Upper lobe of left lung (tissue), 6 donors: ENCODE measurements at regions not wholly inside any gene's neighbourhood (a gene's known extent, or its start where the extent isn't known, plus 50 kb on each side); places are given as distances from the start of the nearest gene placed in this dataset.

ENCODE experiments used
- ATAC-seq, 2 donors: fragments of 200-7000 bp; cut with Tn5 transposase; one replicate each; pipeline ENCODE4 v1.9.1; 2022; ENCODE audit warnings: mild to moderate bottlenecking in 2 of 2, moderate library complexity in 2 of 2; ENCODE audit not compliant: low FRiP score in 2 of 2
- DNase-seq, 2 donors: peaks; one replicate each; pipeline ENCODE4 v3.0.0-alpha.2; 2019 to 2020
- H3K27ac ChIP-seq, 4 donors: fragments of 200-600 bp; sonication (generic); one replicate each; pipeline ENCODE4 v1.5.1; 2016 to 2019
- H3K27me3 ChIP-seq, 4 donors: fragments of 200-600 bp; sonication (generic); one replicate each; pipeline ENCODE4 v1.5.1; 2017 to 2019
- H3K36me3 ChIP-seq, 4 donors: fragments of 200-600 bp; sonication (generic); one replicate each; pipeline ENCODE4 v1.5.1; 2016 to 2019
- H3K4me1 ChIP-seq, 4 donors: fragments of 200-600 bp; sonication (generic); one replicate each; pipeline ENCODE4 v1.5.1; 2018 to 2019
- H3K4me3 ChIP-seq, 4 donors: fragments of 200-600 bp; sonication (generic); one replicate each; pipeline ENCODE4 v1.5.1; 2017 to 2019; ENCODE audit warnings: mild to moderate bottlenecking in 2 of 4, moderate library complexity in 1 of 4
- H3K9me3 ChIP-seq, 4 donors: fragments of 200-600 bp; sonication (generic); one replicate each; pipeline ENCODE4 v1.5.1; 2018 to 2019
- EP300 ChIP-seq, 4 donors: sonication (generic); formaldehyde crosslinking; IDR thresholded peaks; one replicate each; pipeline ENCODE4 v1.5.1; 2017; ENCODE audit warnings: antibody characterized with exemption in 4 of 4, control low read depth in 2 of 4
- POLR2A ChIP-seq, 4 donors: fragments of 450-650 bp; IDR thresholded peaks; one replicate each; pipeline ENCODE4 v1.5.1; 2016 to 2017; ENCODE audit warnings: antibody characterized with exemption in 4 of 4, mild to moderate bottlenecking in 2 of 4
- POLR2AphosphoS5 ChIP-seq, 2 donors: sonication (generic); formaldehyde crosslinking; IDR thresholded peaks; one replicate each; pipeline ENCODE4 v1.5.1; 2017; ENCODE audit warnings: antibody characterized with exemption in 2 of 2
- WGBS, 2 donors: methylation state at CpG; one replicate each; pipeline ENCODE4 v1.1.5; 2017 to 2018; 5-methylcytosine and 5-hydroxymethylcytosine counted together
- TF ChIP-seq, protein P1 (sequence below), 6 experiments: fragments of 450-650 bp in 4 of 6; fragments of 200-600 bp in 2 of 6; sonication (generic) in 2 of 6; IDR thresholded peaks; one replicate each; pipeline ENCODE4 v1.5.1; 2016 to 2019; ENCODE audit warnings: antibody characterized with exemption in 6 of 6
- donor health status: DM: no; HTN: no; CAD: no; lungs with moderate emphysema.
- donor health status: DM: no; HTN: yes; CAD: no; lungs with severe emphysema.

DNA sequence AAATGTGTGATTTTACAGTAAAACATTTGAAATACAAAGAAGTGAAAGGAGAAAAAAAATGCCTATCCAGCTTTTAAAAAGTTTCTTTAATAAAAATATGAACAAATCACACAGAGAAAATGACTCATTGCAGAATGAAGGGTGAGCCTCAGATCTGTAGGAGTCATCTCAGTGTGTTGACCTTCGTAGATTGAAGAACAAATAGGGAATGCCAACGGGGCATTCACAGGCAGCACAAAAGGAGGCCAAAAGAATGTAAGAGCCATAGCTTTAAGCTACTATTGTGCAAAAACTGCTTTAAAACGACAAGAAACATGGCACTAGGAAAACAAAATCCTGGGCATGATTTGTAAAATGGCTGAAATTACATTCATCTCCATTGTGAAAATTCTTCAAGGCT is 782.7 kb upstream of the CELF2 start:
- Histone ChIP-seq H3K27ac (no peak overlapping the region), H3K4me1 (no peaks in the 10 kb centered on the region), H3K9me3 (no peaks in the 10 kb centered on the region), H3K36me3 (no peaks in the 10 kb centered on the region), H3K4me3 (no peak overlapping the region), H3K27me3 (no peaks in the 10 kb centered on the region)
- 62 to 63% methylated on average over 3 of the region's 3 CpGs for WGBS, 2 donors
- ATAC-seq (no peak), DNase-seq (no peak)
- TF ChIP-seq, protein P1, sequence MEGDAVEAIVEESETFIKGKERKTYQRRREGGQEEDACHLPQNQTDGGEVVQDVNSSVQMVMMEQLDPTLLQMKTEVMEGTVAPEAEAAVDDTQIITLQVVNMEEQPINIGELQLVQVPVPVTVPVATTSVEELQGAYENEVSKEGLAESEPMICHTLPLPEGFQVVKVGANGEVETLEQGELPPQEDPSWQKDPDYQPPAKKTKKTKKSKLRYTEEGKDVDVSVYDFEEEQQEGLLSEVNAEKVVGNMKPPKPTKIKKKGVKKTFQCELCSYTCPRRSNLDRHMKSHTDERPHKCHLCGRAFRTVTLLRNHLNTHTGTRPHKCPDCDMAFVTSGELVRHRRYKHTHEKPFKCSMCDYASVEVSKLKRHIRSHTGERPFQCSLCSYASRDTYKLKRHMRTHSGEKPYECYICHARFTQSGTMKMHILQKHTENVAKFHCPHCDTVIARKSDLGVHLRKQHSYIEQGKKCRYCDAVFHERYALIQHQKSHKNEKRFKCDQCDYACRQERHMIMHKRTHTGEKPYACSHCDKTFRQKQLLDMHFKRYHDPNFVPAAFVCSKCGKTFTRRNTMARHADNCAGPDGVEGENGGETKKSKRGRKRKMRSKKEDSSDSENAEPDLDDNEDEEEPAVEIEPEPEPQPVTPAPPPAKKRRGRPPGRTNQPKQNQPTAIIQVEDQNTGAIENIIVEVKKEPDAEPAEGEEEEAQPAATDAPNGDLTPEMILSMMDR (IDR thresholded peaks at IDR 0.05), result no peak
- TF ChIP-seq EP300 (IDR thresholded peaks at IDR 0.05) (no peak), POLR2AphosphoS5 (IDR thresholded peaks at IDR 0.05) (no peak), POLR2A (IDR thresholded peaks at IDR 0.05) (no peak)

DNA sequence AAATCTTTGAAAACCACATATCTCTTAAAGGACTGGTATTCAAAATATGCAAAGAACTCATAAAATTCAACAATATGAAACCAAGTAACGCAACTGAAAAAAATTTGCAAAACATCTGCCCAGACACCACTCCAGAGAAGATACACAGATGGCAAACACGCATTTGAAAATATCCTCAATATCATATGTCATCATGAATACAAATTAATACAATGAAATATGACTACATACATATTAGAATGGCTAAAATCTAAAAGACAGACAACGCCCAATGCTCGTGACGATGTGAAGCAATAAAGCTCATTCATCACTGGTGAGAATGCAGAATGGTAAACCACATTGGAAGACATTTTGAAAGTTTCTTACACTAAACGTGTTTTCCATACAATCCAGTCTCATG is 770.1 kb upstream of the CELF2 start:
- Histone ChIP-seq H3K4me3 (no peak overlapping the region), H3K27me3 (no peaks in the 10 kb centered on the region), H3K9me3 (peaks cover 0 to 3% (median 2%) of the 10 kb centered on the region in 4 donors), H3K36me3 (no peaks in the 10 kb centered on the region), H3K27ac (no peak overlapping the region), H3K4me1 (no peaks in the 10 kb centered on the region)
- TF ChIP-seq POLR2A (IDR thresholded peaks at IDR 0.05) (no peak), EP300 (IDR thresholded peaks at IDR 0.05) (no peak), POLR2AphosphoS5 (IDR thresholded peaks at IDR 0.05) (no peak)
- TF ChIP-seq, protein P1 (IDR thresholded peaks at IDR 0.05), result no peak
- ATAC-seq (no peak), DNase-seq (no peak)
- 83 to 85% methylated on average over 6 of the region's 6 CpGs for WGBS, 2 donors

DNA sequence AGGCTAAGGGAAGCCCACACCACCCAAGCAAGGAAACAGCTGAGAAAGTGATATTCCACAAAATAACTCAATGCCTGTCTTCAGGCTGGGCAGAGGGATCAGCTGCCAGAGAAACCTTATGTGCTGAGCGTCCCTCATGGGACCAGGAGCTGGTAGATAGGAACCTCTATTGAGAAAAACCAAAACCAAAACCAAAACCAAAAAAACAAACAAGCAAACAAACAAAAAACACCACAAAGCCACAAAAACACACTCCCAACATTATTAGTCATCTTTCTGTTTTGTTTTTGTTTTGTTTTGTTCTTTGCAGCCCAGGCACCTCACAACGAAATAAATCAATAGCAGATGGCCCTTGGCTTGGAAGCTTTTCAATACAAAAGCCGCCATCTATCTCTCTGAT is 760.8 kb upstream of the CELF2 start:
- peaks cover 0 to 13% (median 0%) of the 10 kb centered on the region in 4 donors for H3K9me3 ChIP-seq
- WGBS, 2 donors, result 77 to 80% methylated on average over 3 of the region's 3 CpGs
- ATAC-seq (no peak), DNase-seq (no peak)
- no peak overlapping the region for H3K27ac ChIP-seq
- TF ChIP-seq POLR2A (IDR thresholded peaks at IDR 0.05) (no peak), POLR2AphosphoS5 (IDR thresholded peaks at IDR 0.05) (no peak), EP300 (IDR thresholded peaks at IDR 0.05) (no peak)
- TF ChIP-seq, protein P1 (IDR thresholded peaks at IDR 0.05), result no peak
- no peaks in the 10 kb centered on the region for H3K36me3 ChIP-seq
- H3K4me3 ChIP-seq, result no peak overlapping the region
- no peaks in the 10 kb centered on the region for H3K4me1 ChIP-seq
- H3K27me3 ChIP-seq, result no peaks in the 10 kb centered on the region

DNA sequence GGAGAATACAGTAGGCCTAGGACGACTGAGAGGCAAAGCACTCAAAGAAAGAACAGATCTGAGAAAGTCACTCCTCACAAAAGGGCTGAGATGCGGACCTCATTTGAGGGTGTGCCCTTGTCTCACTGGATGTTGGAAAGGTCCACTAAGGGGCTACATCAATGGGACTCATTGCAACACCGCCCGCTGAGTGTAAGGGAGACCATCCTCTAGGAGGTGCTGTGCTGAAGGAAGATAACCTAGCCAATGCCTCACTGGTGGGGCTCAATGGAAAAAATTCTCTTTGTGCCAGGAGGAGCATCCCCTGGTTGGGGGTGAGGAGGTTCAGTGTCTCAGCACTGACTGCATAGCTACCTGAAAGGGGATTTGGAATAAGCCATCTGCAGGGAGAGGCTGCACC is 758.7 kb upstream of the CELF2 start:
- Histone ChIP-seq H3K27me3 (no peaks in the 10 kb centered on the region), H3K4me3 (no peak overlapping the region), H3K36me3 (no peaks in the 10 kb centered on the region), H3K4me1 (no peaks in the 10 kb centered on the region), H3K9me3 (peaks cover 0 to 13% (median 0%) of the 10 kb centered on the region in 4 donors), H3K27ac (no peak overlapping the region)
- DNase-seq, result no peak
- no peak for ATAC-seq
- TF ChIP-seq POLR2A (IDR thresholded peaks at IDR 0.05) (no peak), POLR2AphosphoS5 (IDR thresholded peaks at IDR 0.05) (no peak), EP300 (IDR thresholded peaks at IDR 0.05) (no peak)
- TF ChIP-seq, protein P1 (IDR thresholded peaks at IDR 0.05), result no peak
- WGBS, 2 donors, result 83 to 91% methylated on average over 4 of the region's 4 CpGs
